HL-60 (cell line): ENCODE measurements at regions not wholly inside any gene's neighbourhood (a gene's known extent, or its start where the extent isn't known, plus 50 kb on each side); places are given as distances from the start of the nearest gene placed in this dataset.

Experiments used
- DNase-seq, 2 experiments: peaks; one replicate each; pipeline ENCODE4 v3.0.0-alpha.2; 2010 to 2020; ENCODE audit warnings: low read depth in 1 of 2, low spot score in 1 of 2
- H3K27ac ChIP-seq: fragments of 250-450 bp; sonication (Bioruptor Pico); replicated peaks from 2 replicates; pipeline ENCODE4 v1.5.1; 2020; ENCODE audit warnings: mild to moderate bottlenecking, moderate library complexity
- H3K27me3 ChIP-seq: fragments of 250-450 bp; sonication (Bioruptor Pico); 2 replicates; pipeline ENCODE4 v1.5.1; 2021; ENCODE audit warnings: mild to moderate bottlenecking, moderate library complexity; ENCODE audit not compliant: insufficient read depth, poor library complexity, severe bottlenecking
- H3K4me3 ChIP-seq: replicated peaks from 2 replicates; pipeline ENCODE4 v1.5.1; 2011; ENCODE audit warnings: mild to moderate bottlenecking, control low read depth, low read length; ENCODE audit not compliant: insufficient read depth
- CTCF ChIP-seq: IDR thresholded peaks from one replicate; pipeline ENCODE4 v1.5.1; 2011; ENCODE audit warnings: low read length, control low read depth, inconsistent platforms; ENCODE audit not compliant: insufficient read depth
- GABPA ChIP-seq: IDR thresholded peaks from 2 replicates; pipeline ENCODE4 v1.6.1; 2012; ENCODE audit warnings: low read depth
- POLR2AphosphoS5 ChIP-seq: IDR thresholded peaks from 2 replicates; pipeline ENCODE4 v1.6.1; 2012; ENCODE audit warnings: low read depth
- REST ChIP-seq: IDR thresholded peaks from 2 replicates; pipeline ENCODE4 v1.6.1; 2012; ENCODE audit warnings: low read depth; ENCODE audit not compliant: insufficient replicate concordance
- SPI1 ChIP-seq: IDR thresholded peaks from 2 replicates; pipeline ENCODE4 v1.6.1; 2012; ENCODE audit warnings: low read depth, mild to moderate bottlenecking, borderline replicate concordance

- no peak for DNase-seq
- TF ChIP-seq SPI1 (no peak), GABPA (no peak), CTCF (no peak), POLR2AphosphoS5 (no peak)
- no peak overlapping the region for H3K4me3 ChIP-seq
- H3K27ac ChIP-seq = no peak overlapping the region
- no peaks in the 10 kb centered on the region for H3K27me3 ChIP-seq
Measured at GRCh38 chr12:67137256-67137655, 131.9 kb upstream of the CAND1 start.

GRCh38 chr12:67141296-67142018 is 127.7 kb upstream of the CAND1 start:
- TF ChIP-seq REST (no peak), GABPA (no peak), SPI1 (no peak), CTCF (no peak), POLR2AphosphoS5 (no peak)
- H3K27ac ChIP-seq = no peak overlapping the region
- no peak for DNase-seq
- H3K27me3 ChIP-seq = no peaks in the 10 kb centered on the region
- no peak overlapping the region for H3K4me3 ChIP-seq

GRCh38 chr12:67145692-67146091 is 123.5 kb upstream of the CAND1 start:
- no peak for TF ChIP-seq GABPA
- TF ChIP-seq SPI1 = no peak
- TF ChIP-seq CTCF = no peak
- TF ChIP-seq POLR2AphosphoS5 = no peak
- no peak for TF ChIP-seq REST
- no peak overlapping the region for H3K4me3 ChIP-seq
- DNase-seq = no peak
- H3K27me3 ChIP-seq = no peaks in the 10 kb centered on the region
- H3K27ac ChIP-seq = no peak overlapping the region

GRCh38 chr12:67147030-67147429 is 122.1 kb upstream of the CAND1 start:
- Histone ChIP-seq H3K27ac (no peak overlapping the region), H3K27me3 (no peaks in the 10 kb centered on the region), H3K4me3 (no peak overlapping the region)
- TF ChIP-seq GABPA (no peak), POLR2AphosphoS5 (no peak), CTCF (no peak), REST (no peak), SPI1 (no peak)
- no peak for DNase-seq
